HG02610 (cell line): ENCODE measurements at regions not wholly inside any gene's neighbourhood (a gene's known extent, or its start where the extent isn't known, plus 50 kb on each side); places are given as distances from the start of the nearest gene placed in this dataset.

Source experiments
- ATAC-seq: cut with Tn5 transposase; IDR thresholded peaks from one replicate; pipeline ENCODE4 v1.9.1; 2021; ENCODE audit warnings: mild to moderate bottlenecking, moderate library complexity; ENCODE audit not compliant: unreplicated experiment

- ATAC-seq = no peak
Measured at GRCh38 chr1:208821939-208822338, 577.8 kb upstream of the PLXNA2 start.

DNA sequence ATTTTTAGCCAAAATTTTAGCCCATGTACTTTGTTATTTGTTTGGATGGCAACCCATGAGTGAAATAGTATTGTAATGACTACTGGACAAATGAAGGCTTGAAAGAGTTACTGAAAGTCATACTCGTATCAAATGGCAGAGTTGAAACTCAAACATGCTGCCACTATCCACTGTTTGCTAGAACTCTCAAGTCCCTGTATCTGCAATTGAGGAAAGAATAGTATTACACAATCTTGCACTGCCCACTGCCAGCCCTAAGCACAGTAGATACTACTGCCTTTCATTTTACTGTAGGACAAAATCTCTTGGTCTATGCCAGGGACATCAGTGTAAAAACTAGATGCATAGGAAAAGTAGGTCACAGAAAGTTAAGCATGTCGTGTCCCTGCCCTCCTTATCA lies 581.1 kb upstream of the PLXNA2 start:
- no peak for ATAC-seq

DNA sequence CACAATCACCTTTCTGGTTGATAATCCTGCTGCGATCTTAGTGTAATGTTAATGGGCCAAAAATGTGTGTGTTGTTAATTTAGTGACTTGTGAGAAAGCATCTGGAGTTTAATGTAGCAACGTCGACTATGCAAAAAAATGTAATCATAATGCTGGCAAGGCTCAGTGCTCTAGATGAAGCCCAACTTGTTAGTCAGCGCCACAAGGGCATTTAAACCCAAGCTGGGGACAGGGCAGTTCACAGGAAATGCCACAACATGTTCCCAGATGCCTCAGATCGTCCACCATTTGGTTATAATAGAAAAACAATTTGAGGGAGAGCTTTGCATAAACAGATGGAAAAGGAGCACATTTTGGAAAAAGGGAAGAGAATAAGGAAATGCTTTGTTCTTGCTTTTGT lies 585.4 kb upstream of the PLXNA2 start:
- no peak for ATAC-seq

DNA sequence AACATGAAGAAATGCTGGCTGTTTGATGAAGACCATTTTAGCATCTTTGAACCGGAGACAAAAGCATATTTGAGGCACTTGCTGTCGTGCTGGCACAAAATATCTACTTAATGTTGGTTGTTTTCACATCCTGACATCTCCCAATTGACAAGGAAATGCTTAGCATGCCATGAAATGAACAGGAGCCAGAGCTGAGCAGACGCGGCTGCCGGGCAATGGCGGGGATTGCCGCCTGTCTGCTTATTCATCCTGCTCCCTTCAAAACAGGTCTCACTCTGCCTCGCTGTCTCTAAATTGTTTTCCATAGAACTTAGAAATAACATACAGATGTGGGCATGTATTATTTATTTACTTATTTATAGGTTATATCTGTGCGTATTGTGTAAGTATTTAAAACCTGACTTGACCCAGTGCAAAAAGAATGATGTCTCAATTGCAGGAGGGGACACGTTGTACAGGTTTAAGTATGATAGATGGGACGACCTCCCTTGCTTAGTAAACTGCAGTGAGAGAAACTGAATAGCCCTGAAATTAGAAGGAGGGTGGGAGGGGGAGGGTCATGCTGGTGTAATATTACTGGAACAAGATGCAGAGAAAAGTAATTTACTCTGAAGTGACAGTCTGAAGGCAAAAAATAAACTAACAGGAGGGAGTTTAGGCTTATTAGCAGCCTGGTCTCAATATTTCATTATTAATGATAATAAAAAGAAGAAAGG lies 590.4 kb upstream of the PLXNA2 start:
- no peak for ATAC-seq

DNA sequence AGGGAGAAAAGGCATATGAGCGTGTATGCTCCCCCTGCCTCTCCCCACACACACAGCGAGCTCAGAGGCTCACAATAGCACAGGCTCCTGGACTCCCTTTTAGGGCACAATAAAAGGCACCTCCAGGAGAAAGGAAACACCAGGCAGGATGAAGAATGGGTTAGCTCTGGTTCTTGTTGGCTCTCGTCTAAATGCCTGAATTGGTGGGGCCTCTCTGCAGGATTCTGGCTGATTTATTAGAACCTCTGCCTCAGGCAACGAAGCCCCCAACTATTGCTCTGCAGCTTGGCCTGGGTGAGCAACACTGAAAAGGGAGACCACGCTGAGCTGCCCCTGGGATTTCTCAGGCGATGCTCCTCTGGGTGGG lies 590.9 kb upstream of the PLXNA2 start:
- ATAC-seq = no peak

DNA sequence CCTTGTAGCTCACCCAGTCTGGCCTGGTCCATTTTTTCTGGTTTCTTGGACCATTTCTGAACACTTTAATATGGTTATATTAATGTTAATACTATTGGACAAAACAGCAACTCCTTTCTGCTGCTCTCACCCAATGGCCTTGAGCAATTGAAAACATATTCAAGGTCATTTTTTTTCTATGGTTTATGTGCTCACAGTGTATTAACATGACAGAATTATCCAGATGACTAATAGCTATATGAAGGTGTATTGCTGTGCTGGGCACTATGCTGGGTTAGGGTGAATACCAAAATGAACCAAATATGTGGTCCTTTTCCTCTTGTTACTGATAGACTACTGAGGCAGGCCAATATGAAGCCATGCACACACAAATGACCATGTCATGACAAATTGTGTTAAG lies 591.6 kb upstream of the PLXNA2 start:
- ATAC-seq = no peak

DNA sequence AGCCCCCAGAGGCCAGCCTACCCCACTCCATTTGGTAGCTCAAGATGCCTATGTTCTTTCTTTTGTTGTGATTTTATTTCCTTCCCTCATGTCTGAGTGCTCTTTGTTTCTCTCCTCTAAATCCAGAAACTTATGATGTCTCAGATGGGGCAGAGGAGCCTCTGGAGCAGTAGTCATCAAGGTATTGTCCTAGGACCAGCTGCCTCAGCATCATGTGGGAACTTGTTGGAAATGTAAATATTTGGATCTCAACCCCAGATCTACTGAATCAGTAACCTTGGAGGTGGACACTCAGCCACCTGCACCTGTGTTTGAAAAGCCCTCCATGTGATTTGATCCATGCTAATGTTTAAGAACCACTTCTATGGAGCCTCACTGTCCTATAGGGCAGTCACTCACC lies 593.1 kb upstream of the PLXNA2 start:
- no peak for ATAC-seq

DNA sequence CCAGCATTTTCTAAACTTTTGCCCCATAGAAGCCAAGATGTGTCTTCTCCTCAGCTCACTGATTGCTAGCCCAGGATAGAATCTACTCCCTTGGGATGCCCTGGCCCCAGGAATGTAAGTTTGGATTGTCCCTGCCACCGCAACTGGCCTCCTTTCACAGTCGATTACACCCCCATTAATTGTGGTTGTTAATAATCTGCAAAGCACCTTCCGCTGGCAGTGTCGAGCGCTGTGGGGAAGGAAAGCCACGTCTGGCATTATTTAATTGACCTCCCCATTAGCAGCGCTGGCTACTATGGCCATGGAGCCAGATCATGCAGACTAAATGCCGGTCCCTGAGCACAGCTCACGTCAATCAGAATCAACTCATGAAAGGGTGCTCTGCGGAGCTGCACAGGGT lies 597.3 kb upstream of the PLXNA2 start:
- ATAC-seq = no peak

- no peak for ATAC-seq
Measured at GRCh38 chr1:208842451-208842850, 598.3 kb upstream of the PLXNA2 start.

DNA sequence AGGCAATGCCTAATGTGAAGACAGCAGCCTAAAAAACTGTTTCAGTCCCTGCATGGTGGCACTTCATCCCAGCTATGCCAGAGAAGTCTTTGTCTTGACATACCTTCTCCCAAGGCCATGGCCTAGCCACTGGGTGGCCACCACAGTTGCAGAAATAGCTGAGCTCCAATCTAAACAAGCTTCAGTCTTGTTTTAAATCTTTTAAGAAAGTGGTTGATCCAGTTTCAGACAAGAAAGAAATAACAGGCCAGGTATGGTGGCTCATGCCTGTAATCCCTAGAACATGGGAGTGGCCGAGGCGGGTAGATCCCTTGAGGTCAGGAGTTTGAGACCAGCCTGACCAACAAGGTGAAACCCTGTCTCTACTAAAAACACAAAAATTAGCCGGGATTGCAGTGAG lies 600.0 kb upstream of the PLXNA2 start:
- no peak for ATAC-seq

DNA sequence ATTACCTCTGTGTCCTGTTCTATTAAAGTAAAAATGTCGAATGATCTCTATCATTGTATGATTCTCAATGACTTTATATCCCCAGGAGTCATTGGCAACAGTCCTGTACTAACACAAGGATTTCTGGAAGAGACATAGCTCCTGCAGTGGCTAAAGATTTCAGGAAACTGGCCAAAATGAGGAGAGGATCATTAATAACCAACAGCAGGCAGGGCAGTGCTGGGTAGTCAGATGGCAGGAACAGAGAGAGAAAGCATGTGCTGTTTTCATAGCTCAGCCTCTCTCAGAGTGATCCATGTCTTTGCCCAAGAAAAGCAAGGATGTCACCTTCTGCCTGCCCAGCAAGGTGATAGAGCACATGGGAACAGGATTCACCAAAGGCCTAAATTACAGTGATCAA lies 604.7 kb upstream of the PLXNA2 start:
- no peak for ATAC-seq

GRCh38 chr1:208850442-208850841 lies 606.3 kb upstream of the PLXNA2 start:
- no peak for ATAC-seq

DNA sequence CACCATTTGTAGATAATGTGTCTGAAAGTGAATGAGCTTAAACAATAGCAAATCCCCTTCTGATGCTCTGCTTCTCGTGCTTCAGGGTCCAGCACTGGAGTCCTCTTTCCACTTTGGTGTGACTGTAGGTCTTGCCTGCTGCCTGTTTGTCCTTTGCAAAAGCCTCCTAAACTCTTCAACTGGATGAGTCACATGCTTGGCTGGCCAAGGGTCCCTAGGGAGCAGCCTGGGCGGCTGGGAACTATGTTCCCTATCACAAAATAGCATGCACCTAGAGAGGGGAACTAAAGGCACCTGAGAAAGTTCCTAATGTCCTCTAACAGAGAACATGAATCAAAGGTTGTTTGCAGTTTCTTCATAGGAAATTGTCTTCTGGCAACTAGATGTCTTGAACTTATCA lies 607.2 kb upstream of the PLXNA2 start:
- no peak for ATAC-seq

DNA sequence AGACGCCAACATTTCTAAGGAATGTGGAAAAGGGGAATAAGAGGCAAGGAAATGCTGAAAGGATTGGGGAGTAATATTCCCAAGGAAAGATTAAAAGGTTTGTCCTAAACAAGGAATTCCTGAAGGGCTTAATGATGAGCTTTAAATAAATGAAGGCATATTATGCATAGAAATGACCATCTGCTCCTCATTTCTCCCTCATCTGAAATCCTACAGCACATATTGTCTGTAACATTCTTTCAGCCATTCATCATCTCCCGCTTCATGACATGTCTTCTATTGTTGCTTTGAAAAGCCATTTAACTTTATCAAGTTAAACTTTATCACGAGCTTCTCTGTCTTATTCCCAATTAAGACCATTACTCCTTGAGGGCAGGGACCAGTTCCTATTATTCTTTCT lies 608.7 kb upstream of the PLXNA2 start:
- ATAC-seq = no peak

GRCh38 chr1:208855403-208855802 lies 611.2 kb upstream of the PLXNA2 start:
- ATAC-seq = no peak

GRCh38 chr1:208857465-208857864 lies 613.3 kb upstream of the PLXNA2 start:
- ATAC-seq = no peak

DNA sequence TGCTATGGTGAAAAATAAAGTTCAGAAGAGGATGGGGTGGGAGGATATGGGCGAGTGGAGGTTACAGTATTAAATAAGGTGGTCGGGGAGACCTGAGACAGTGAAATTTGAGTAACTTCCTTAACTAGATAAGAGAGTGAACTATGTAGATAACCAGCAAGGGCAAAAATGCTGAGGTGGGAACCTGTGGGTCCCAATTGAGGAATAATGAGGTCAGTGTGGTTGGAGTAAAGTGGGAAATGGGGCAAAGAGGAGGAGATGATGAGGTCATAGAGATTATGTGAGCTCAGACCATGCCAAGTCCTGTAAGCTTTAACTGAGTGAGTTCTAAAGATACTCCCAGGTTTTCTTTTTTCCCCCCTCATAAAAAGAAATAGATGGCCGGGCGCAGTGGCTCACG lies 614.6 kb upstream of the PLXNA2 start:
- no peak for ATAC-seq

DNA sequence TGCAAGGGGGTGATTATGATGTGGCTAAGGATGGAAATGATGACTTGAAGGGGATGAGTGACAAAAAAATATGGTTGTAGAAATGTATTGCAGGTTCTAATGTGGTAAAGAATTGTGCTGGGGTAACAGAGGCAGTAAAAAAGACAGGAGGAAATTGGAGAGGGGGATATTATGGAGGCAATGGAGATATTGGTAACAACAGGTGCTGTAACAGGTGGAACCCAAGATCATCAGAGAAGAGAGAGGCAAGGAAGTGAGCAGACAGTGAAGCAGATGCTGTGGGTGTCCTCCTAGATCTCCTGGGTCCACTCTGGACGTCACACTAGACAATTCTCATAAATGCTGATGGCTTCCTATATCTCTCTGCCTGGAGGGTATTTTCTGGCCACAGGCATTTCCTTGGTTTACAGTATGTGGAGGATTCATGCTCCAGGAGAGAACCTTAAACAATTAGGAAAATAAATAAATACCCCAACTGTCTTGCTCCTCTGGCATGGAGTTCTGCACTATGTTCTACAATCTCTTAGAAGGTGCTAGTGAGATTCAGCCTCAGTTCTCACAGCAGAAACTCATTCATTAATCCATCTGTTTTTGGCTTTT lies 620.3 kb upstream of the PLXNA2 start:
- ATAC-seq = no peak

GRCh38 chr1:208866386-208866955 lies 622.3 kb upstream of the PLXNA2 start:
- no peak for ATAC-seq

- ATAC-seq = no peak
Measured at GRCh38 chr1:208868554-208868953, 624.4 kb upstream of the PLXNA2 start.

- no peak for ATAC-seq
Measured at GRCh38 chr1:208874915-208875314, 630.7 kb upstream of the PLXNA2 start.

- no peak for ATAC-seq
Measured at GRCh38 chr1:208879022-208879421, 634.8 kb upstream of the PLXNA2 start.
